ENCODE measurements at regions not wholly inside any gene's neighbourhood (a gene's known extent, or its start where the extent isn't known, plus 50 kb on each side); places are given as distances from the start of the nearest gene placed in this dataset.

GRCh38 chrX:46029777-46030176 is 515.4 kb downstream of the ZNF674 start:
- ChIA-PET POLR2A (no interaction called here), CTCF (no interaction called here)
- no peaks in the 10 kb centered on the region for H4K20me1 ChIP-seq (replicated peaks; ENCODE audit: control insufficient read depth, extremely low read depth, insufficient read depth, low read length)
- no peaks in the 10 kb centered on the region for H3K27me3 ChIP-seq (ENCODE audit: control insufficient read depth in 2 of 2, insufficient read depth in 2 of 2, low read length in 2 of 2)
- no peaks in the 10 kb centered on the region for H3K9me1 ChIP-seq (replicated peaks; ENCODE audit: control insufficient read depth, extremely low read depth, insufficient read depth, low read length)
- H3K4me1 ChIP-seq (ENCODE audit: control insufficient read depth, extremely low read depth, insufficient read depth, low read length) = no peaks in the 10 kb centered on the region
- no peak overlapping the region for H3K27ac ChIP-seq (ENCODE audit: insufficient read depth, low read depth, low read length)
- no peak for TF ChIP-seq POLR2A (IDR thresholded peaks at IDR 0.05; ENCODE audit: low read depth, low read length)
- TF ChIP-seq GATA2 (IDR thresholded peaks at IDR 0.05; ENCODE audit: insufficient read depth, insufficient read length, low read depth, low read length) = no peak
- no peak for TF ChIP-seq MYC (IDR thresholded peaks at IDR 0.05; ENCODE audit: low read depth, low read length)
- no peak for TF ChIP-seq CTCF (IDR thresholded peaks at IDR 0.05; ENCODE audit: extremely low read depth in 1 of 2, insufficient read depth in 1 of 2, low read depth in 1 of 2, low read length in 2 of 2)
- TF ChIP-seq FOS (IDR thresholded peaks at IDR 0.05; ENCODE audit: borderline replicate concordance, insufficient read depth, low read length) = no peak
- TF ChIP-seq MAX (IDR thresholded peaks at IDR 0.05; ENCODE audit: insufficient read depth, insufficient read length) = no peak
- TF ChIP-seq EZH2 (IDR thresholded peaks at IDR 0.05; ENCODE audit: borderline replicate concordance, low read depth, low read length, severe bottlenecking) = no peak
- TF ChIP-seq POLR2AphosphoS5 (IDR thresholded peaks at IDR 0.05; ENCODE audit: insufficient read depth, low read depth, low read length) = no peak
- TF ChIP-seq JUN (IDR thresholded peaks at IDR 0.05; ENCODE audit: borderline replicate concordance, insufficient read depth, insufficient read length, low read depth) = no peak
- no peak overlapping the region for H2AFZ ChIP-seq (ENCODE audit: low read depth, low read length)
- no peaks in the 10 kb centered on the region for H3K79me2 ChIP-seq (ENCODE audit: control insufficient read depth, insufficient read depth, low read length)
- H3K4me2 ChIP-seq (ENCODE audit: insufficient read depth, low read length) = no peak overlapping the region
- no peaks in the 10 kb centered on the region for H3K36me3 ChIP-seq (ENCODE audit: control insufficient read depth in 2 of 2, extremely low read depth in 1 of 2, insufficient read depth in 2 of 2, low read length in 2 of 2)
- intact Hi-C loops (cut with micrococcal nuclease) = no loop called here
- DNase-seq (ENCODE audit: low read depth, low spot score) (no peak), FAIRE-seq (no peak)
- dilution Hi-C loops (cut with MboI; ENCODE audit: extremely low pct_ligation_motif_present, low sequenced_read_pairs) = no loop called here
- no peak overlapping the region for H3K4me3 ChIP-seq (replicated peaks in 1 of 3; ENCODE audit: insufficient read depth in 1 of 3, low read depth in 1 of 3, low read length in 3 of 3)
- no peak overlapping the region for H3K9ac ChIP-seq (replicated peaks; ENCODE audit: extremely low read depth, insufficient read depth, low read length)
- BruUV-seq (replicated peaks) = no TSS peak
- H3K9me3 ChIP-seq (replicated peaks; ENCODE audit: control insufficient read depth, insufficient read depth, low read length) = no peaks in the 10 kb centered on the region
